ENCODE measurements at regions not wholly inside any gene's neighbourhood (a gene's known extent, or its start where the extent isn't known, plus 50 kb on each side); places are given as distances from the start of the nearest gene placed in this dataset.

DNA sequence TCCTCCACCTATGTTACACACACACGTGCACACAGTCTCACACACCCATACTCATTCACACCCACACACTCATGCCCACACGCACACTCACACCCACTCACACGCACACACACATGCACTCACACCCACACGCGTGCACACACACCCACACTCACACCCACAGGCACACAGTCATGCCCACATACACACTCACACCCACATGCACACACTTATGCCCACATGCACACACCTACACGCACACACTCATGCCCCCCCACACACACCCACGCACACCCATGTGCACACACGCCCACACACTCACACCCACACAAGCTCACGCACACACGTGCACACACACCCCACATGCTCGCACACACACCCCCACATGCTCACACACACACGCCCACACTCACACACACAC lies 140.0 kb downstream of the F11 start:
- no peak for TF ChIP-seq POLR2A (IDR thresholded peaks at IDR 0.05; ENCODE audit: control extremely low read depth in 1 of 2, low read depth in 2 of 2, low read length in 2 of 2)
- TF ChIP-seq, protein P1, sequence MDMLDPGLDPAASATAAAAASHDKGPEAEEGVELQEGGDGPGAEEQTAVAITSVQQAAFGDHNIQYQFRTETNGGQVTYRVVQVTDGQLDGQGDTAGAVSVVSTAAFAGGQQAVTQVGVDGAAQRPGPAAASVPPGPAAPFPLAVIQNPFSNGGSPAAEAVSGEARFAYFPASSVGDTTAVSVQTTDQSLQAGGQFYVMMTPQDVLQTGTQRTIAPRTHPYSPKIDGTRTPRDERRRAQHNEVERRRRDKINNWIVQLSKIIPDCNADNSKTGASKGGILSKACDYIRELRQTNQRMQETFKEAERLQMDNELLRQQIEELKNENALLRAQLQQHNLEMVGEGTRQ (IDR thresholded peaks at IDR 0.05; ENCODE audit: low read length) = no peak
